Panc1 (cell line): ENCODE measurements at regions not wholly inside any gene's neighbourhood (a gene's known extent, or its start where the extent isn't known, plus 50 kb on each side); places are given as distances from the start of the nearest gene placed in this dataset.

ENCODE experiments used
- ATAC-seq: fragments of 200-7000 bp; cut with Tn5 transposase; 2 replicates; pipeline ENCODE4 v1.9.1; 2020; ENCODE audit warnings: mild to moderate bottlenecking, moderate library complexity
- BruUV-seq: library from RNA; stranded (reverse); fragments of 400-500 nt; replicated peaks from 2 replicates; lab custom pipeline; 2021; lab: Mats Ljungman, UMichigan
- CTCF ChIA-PET: fragments of 300-600 bp; sonication (Branson Sonifier 250); formaldehyde crosslinking; loops from one replicate; lab custom pipeline; 2022; ENCODE audit warnings: antibody characterized with exemption; lab: Charles Lee
- POLR2A ChIA-PET: fragments of 300-600 bp; sonication (Branson Sonifier 250); formaldehyde crosslinking; loops from one replicate; lab custom pipeline; 2022; ENCODE audit warnings: antibody characterized with exemption; lab: Charles Lee
- DNase-seq: peaks from one replicate; pipeline ENCODE4 v3.0.0-alpha.2; 2010; ENCODE audit warnings: low read depth, low spot score
- H3K27ac ChIP-seq: 2 replicates; pipeline ENCODE4 v1.5.1; 2011; ENCODE audit warnings: mild to moderate bottlenecking, low read length, inconsistent platforms
- H3K27me3 ChIP-seq: fragments of 200-500 bp; sonication (Bioruptor generic); 2 replicates; pipeline ENCODE4 v1.6.0; 2014; ENCODE audit warnings: low read length, inconsistent platforms; ENCODE audit not compliant: control insufficient read depth, insufficient read depth
- H3K36me3 ChIP-seq: fragments of 200-500 bp; sonication (Bioruptor generic); 2 replicates; pipeline ENCODE4 v1.5.1; 2014; ENCODE audit warnings: inconsistent platforms, mild to moderate bottlenecking, low read length, moderate library complexity; ENCODE audit not compliant: control insufficient read depth, insufficient read depth
- H3K4me1 ChIP-seq: 2 replicates; pipeline ENCODE4 v1.5.1; 2011; ENCODE audit warnings: inconsistent platforms, mild to moderate bottlenecking, low read length, moderate library complexity; ENCODE audit not compliant: control insufficient read depth, insufficient read depth
- H3K4me3 ChIP-seq, 2 experiments: 2 replicates each; pipeline ENCODE4 v1.5.1; 2011 to 2012; ENCODE audit warnings: low read depth in 2 of 2, low read length in 2 of 2, mild to moderate bottlenecking in 2 of 2, inconsistent platforms in 1 of 2, moderate library complexity in 1 of 2
- H3K9me3 ChIP-seq: fragments of 200-500 bp; sonication (Bioruptor generic); 2 replicates; pipeline ENCODE4 v1.5.1; 2014; ENCODE audit warnings: low read depth, mild to moderate bottlenecking, inconsistent platforms, low read length, moderate library complexity; ENCODE audit not compliant: control insufficient read depth, insufficient read depth
- POLR2AphosphoS5 ChIP-seq: IDR thresholded peaks from 2 replicates; pipeline ENCODE4 v1.6.1; 2012; ENCODE audit warnings: mild to moderate bottlenecking, low read depth, low read length, moderate library complexity
- SIN3A ChIP-seq: IDR thresholded peaks from 2 replicates; pipeline ENCODE4 v1.6.1; 2012; ENCODE audit warnings: low read depth, mild to moderate bottlenecking, low read length, moderate library complexity, borderline replicate concordance; ENCODE audit not compliant: insufficient read depth
- TCF7L2 ChIP-seq: IDR thresholded peaks from 2 replicates; pipeline ENCODE4 v1.6.1; 2011; ENCODE audit warnings: mild to moderate bottlenecking, low read depth, low read length, inconsistent platforms
- in situ Hi-C: cut with HindIII; loops from 2 replicates; pipeline ENCODE4 v1.10.0; 2016; ENCODE audit warnings: low sequenced_read_pairs, low pct_unique_long_range_greater_than_20kb
- intact Hi-C: fragments of 100-400 bp; cut with micrococcal nuclease; formaldehyde crosslinking; loops from one replicate; pipeline ENCODE4 v1.10.0; 2022; ENCODE audit not compliant: unreplicated experiment
- TF ChIP-seq, protein P1 (sequence below): fragments of 450-650 bp; IDR thresholded peaks from 2 replicates; pipeline ENCODE4 v1.5.1; 2017; ENCODE audit warnings: mild to moderate bottlenecking
- TF ChIP-seq, protein P2 (sequence below), 2 experiments: IDR thresholded peaks; 2 replicates each; pipeline ENCODE4 v1.6.1; 2011 to 2012; ENCODE audit warnings: low read depth in 2 of 2, control low read depth in 1 of 2, low read length in 1 of 2, mild to moderate bottlenecking in 1 of 2, moderate library complexity in 1 of 2; ENCODE audit not compliant: insufficient read depth in 1 of 2

DNA sequence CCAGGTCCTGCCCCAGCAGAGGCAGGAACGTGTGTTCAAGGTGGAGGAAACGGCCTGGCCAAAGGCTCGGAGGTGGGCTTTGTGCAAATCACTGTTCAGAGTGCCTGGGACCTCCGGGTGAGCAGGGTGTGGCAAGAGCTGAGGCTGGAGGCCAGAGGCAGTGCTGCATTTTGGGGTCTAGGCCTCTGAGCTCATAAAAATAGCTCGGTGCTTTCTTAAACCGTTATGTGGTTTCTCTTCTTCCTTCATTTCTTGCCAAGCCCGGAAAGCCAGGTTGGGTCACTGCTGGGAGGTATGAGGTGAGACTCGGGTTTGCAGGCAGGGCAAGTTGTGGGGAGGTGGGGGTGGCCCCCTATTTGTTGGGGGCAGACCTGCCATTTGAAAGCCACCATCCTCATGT is 178.8 kb upstream of the MYL2 start:
- no peaks in the 10 kb centered on the region for H3K36me3 ChIP-seq
- peaks cover 17% of the 10 kb centered on the region for H3K27me3 ChIP-seq
- H3K4me3 ChIP-seq = no peak overlapping the region
- ChIA-PET POLR2A (no interaction called here), CTCF (interaction anchor here (0.6 kb wide), 1 partner anchor 27 kb away, joined by 3 read pairs; no protein-coding TSS in a partner anchor)
- no peak overlapping the region for H3K27ac ChIP-seq
- BruUV-seq = no TSS peak
- ATAC-seq (no peak), DNase-seq (no peak)
- no peaks in the 10 kb centered on the region for H3K9me3 ChIP-seq
- TF ChIP-seq SIN3A (no peak), POLR2AphosphoS5 (no peak), TCF7L2 (no peak)
- TF ChIP-seq, protein P1, sequence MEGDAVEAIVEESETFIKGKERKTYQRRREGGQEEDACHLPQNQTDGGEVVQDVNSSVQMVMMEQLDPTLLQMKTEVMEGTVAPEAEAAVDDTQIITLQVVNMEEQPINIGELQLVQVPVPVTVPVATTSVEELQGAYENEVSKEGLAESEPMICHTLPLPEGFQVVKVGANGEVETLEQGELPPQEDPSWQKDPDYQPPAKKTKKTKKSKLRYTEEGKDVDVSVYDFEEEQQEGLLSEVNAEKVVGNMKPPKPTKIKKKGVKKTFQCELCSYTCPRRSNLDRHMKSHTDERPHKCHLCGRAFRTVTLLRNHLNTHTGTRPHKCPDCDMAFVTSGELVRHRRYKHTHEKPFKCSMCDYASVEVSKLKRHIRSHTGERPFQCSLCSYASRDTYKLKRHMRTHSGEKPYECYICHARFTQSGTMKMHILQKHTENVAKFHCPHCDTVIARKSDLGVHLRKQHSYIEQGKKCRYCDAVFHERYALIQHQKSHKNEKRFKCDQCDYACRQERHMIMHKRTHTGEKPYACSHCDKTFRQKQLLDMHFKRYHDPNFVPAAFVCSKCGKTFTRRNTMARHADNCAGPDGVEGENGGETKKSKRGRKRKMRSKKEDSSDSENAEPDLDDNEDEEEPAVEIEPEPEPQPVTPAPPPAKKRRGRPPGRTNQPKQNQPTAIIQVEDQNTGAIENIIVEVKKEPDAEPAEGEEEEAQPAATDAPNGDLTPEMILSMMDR = no peak
- TF ChIP-seq, protein P2, sequence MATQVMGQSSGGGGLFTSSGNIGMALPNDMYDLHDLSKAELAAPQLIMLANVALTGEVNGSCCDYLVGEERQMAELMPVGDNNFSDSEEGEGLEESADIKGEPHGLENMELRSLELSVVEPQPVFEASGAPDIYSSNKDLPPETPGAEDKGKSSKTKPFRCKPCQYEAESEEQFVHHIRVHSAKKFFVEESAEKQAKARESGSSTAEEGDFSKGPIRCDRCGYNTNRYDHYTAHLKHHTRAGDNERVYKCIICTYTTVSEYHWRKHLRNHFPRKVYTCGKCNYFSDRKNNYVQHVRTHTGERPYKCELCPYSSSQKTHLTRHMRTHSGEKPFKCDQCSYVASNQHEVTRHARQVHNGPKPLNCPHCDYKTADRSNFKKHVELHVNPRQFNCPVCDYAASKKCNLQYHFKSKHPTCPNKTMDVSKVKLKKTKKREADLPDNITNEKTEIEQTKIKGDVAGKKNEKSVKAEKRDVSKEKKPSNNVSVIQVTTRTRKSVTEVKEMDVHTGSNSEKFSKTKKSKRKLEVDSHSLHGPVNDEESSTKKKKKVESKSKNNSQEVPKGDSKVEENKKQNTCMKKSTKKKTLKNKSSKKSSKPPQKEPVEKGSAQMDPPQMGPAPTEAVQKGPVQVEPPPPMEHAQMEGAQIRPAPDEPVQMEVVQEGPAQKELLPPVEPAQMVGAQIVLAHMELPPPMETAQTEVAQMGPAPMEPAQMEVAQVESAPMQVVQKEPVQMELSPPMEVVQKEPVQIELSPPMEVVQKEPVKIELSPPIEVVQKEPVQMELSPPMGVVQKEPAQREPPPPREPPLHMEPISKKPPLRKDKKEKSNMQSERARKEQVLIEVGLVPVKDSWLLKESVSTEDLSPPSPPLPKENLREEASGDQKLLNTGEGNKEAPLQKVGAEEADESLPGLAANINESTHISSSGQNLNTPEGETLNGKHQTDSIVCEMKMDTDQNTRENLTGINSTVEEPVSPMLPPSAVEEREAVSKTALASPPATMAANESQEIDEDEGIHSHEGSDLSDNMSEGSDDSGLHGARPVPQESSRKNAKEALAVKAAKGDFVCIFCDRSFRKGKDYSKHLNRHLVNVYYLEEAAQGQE (IDR thresholded peaks at IDR 0.05; ENCODE audit: insufficient read depth in 1 of 2, low read depth in 2 of 2, low read length in 1 of 2) = no peak
- H3K4me1 ChIP-seq = no peaks in the 10 kb centered on the region; the same call in 1 of the 2 replicates
- intact Hi-C loops = no loop called here
- in situ Hi-C loops = no loop called here

DNA sequence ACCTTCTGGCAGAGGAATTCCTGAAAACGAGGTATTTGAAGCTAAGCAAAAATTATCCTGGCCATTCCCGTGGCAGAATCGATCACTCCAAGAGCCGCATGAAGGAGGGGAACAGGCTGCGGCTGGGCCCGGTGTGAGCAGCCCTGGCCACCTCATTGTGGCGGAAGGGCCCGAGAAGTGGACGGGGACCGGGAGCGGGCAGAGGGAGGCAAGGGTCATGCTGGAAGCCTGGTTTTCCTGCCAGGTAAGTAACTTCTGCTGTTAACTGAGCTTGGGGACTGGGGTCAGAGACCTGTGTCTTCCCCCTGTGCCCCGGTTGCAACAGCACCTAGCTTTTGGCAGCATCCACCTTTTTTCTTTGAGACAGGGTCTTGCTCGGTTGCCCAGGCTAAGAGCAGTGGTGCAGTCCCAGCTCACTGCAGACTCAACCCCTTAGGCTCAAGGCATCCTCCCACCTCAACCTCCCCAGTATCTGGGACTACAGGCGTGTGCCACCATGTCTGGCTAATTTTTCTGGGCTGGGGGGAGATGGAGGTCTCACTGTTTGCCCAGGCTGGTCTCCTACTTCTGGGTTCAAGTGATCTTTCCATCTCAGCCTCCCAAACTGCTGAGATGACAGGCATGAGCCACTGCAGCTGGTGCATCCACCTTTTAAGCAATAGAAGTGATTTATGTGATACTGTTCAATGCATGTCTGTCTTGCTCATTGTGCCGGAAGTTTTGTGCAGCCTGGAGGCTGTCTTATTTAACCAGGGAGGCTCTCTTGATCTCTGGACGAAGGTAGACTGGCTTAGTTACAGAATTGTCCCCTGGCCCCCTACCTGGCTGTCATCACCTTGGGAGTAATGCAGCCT is 174.0 kb upstream of the MYL2 start:
- Histone ChIP-seq H3K4me3 (no peak overlapping the region), H3K36me3 (no peaks in the 10 kb centered on the region), H3K27me3 (peaks cover 4% of the 10 kb centered on the region), H3K9me3 (no peaks in the 10 kb centered on the region), H3K4me1 (no peaks in the 10 kb centered on the region), H3K27ac (no peak overlapping the region)
- TF ChIP-seq, protein P1 = no peak
- TF ChIP-seq SIN3A (no peak), TCF7L2 (no peak), POLR2AphosphoS5 (no peak)
- TF ChIP-seq, protein P2 (IDR thresholded peaks at IDR 0.05; ENCODE audit: insufficient read depth in 1 of 2, low read depth in 2 of 2, low read length in 1 of 2) = no peak
- no TSS peak for BruUV-seq
- no peak for DNase-seq
- POLR2A ChIA-PET = no interaction called here
- intact Hi-C loops (no loop called here), in situ Hi-C loops (no loop called here)
- no peak for ATAC-seq
- CTCF ChIA-PET = interaction anchor here (0.6 kb wide), 2 partner anchors 174 to 181 kb away, joined by 3 to 6 read pairs; no protein-coding TSS in a partner anchor
